GM23338 (cell line): ENCODE measurements at regions not wholly inside any gene's neighbourhood (a gene's known extent, or its start where the extent isn't known, plus 50 kb on each side); places are given as distances from the start of the nearest gene placed in this dataset.

Experiments
- CREB1 ChIP-seq: fragments of 250-450 bp; sonication (Bioruptor Pico); IDR thresholded peaks from 2 replicates; pipeline ENCODE4 v1.5.0; 2020; ENCODE audit warnings: low read depth, mild to moderate bottlenecking, moderate library complexity
- CTCF ChIP-seq, 2 experiments: fragments of 200-600 bp in 1 of 2; sonication (generic) in 1 of 2; conservative IDR thresholded peaks; 2 replicates each; pipeline versions ENCODE4 v1.5.1 to v1.6.1; 2016 to 2017; ENCODE audit warnings: antibody characterized with exemption in 2 of 2, low read depth in 2 of 2, mild to moderate bottlenecking in 2 of 2, moderate library complexity in 1 of 2
- EZH2 ChIP-seq: fragments of 200-600 bp; sonication (generic); IDR thresholded peaks from one replicate; pipeline ENCODE4 v1.8.0; 2017; ENCODE audit warnings: antibody characterized with exemption, mild to moderate bottlenecking, low read depth; ENCODE audit not compliant: unreplicated experiment
- EZH2phosphoT487 ChIP-seq: fragments of 200-600 bp; sonication (generic); IDR thresholded peaks from one replicate; pipeline ENCODE4 v1.8.1; 2018; ENCODE audit warnings: antibody characterized with exemption; ENCODE audit not compliant: unreplicated experiment
- JUNB ChIP-seq: IDR thresholded peaks from one replicate; pipeline ENCODE4 v1.6.1; 2016; ENCODE audit warnings: antibody characterized with exemption; ENCODE audit not compliant: unreplicated experiment
- NANOG ChIP-seq: IDR thresholded peaks from 2 replicates; pipeline ENCODE4 v1.6.1; 2016; ENCODE audit warnings: antibody characterized with exemption, borderline replicate concordance
- POLR2AphosphoS5 ChIP-seq: IDR thresholded peaks from 2 replicates; pipeline ENCODE4 v1.6.1; 2016; ENCODE audit warnings: antibody characterized with exemption, low read depth
- REST ChIP-seq: IDR thresholded peaks from one replicate; pipeline ENCODE4 v1.6.1; 2018; ENCODE audit warnings: antibody characterized with exemption; ENCODE audit not compliant: unreplicated experiment
- ZNF114 ChIP-seq: fragments of 250-450 bp; sonication (Bioruptor Pico); IDR thresholded peaks from 2 replicates; pipeline ENCODE4 v1.5.0; 2020; ENCODE audit warnings: mild to moderate bottlenecking, moderate library complexity
- ZNF331 ChIP-seq: fragments of 250-450 bp; sonication (Bioruptor Pico); IDR thresholded peaks from 2 replicates; pipeline ENCODE4 v1.5.0; 2020; ENCODE audit warnings: low read depth, mild to moderate bottlenecking, moderate library complexity

GRCh38 chr3:164096352-164096751 lies 981.9 kb downstream of the SI start:
- TF ChIP-seq CTCF (conservative IDR thresholded peaks at IDR 0.05; ENCODE audit: low read depth in 2 of 2) (no peak), EZH2 (no peak), JUNB (no peak), REST (no peak), POLR2AphosphoS5 (no peak), NANOG (no peak), ZNF331 (CRISPR knock-in tag) (no peak), CREB1 (CRISPR knock-in tag) (no peak), EZH2phosphoT487 (no peak), ZNF114 (CRISPR knock-in tag) (no peak)
